IPS-15b (cell line): ENCODE measurements at regions not wholly inside any gene's neighbourhood (a gene's known extent, or its start where the extent isn't known, plus 50 kb on each side); places are given as distances from the start of the nearest gene placed in this dataset.

ENCODE experiments used
- H3K27me3 ChIP-seq: one replicate; pipeline ENCODE4 v1.6.1; 2013; ENCODE audit warnings: low read length; ENCODE audit not compliant: control insufficient read depth, insufficient read depth
- H3K36me3 ChIP-seq: one replicate; pipeline ENCODE4 v1.6.1; 2013; ENCODE audit warnings: low read length; ENCODE audit not compliant: control insufficient read depth, insufficient read depth
- H3K4me1 ChIP-seq: one replicate; pipeline ENCODE4 v1.6.1; 2013; ENCODE audit warnings: mild to moderate bottlenecking, low read length; ENCODE audit not compliant: control insufficient read depth, insufficient read depth
- H3K4me3 ChIP-seq: one replicate; pipeline ENCODE4 v1.5.1; 2013; ENCODE audit warnings: low read depth, low read length
- H3K9ac ChIP-seq: one replicate; pipeline ENCODE4 v1.6.1; 2013; ENCODE audit warnings: low read depth, mild to moderate bottlenecking, low read length
- H3K9me3 ChIP-seq: one replicate; pipeline ENCODE4 v1.6.1; 2013; ENCODE audit warnings: mild to moderate bottlenecking, low read length; ENCODE audit not compliant: control insufficient read depth, insufficient read depth

- Histone ChIP-seq H3K36me3 (no peaks in the 10 kb centered on the region), H3K4me3 (no peak overlapping the region), H3K9me3 (no peaks in the 10 kb centered on the region), H3K9ac (no peak overlapping the region), H3K27me3 (no peaks in the 10 kb centered on the region), H3K4me1 (peaks cover 5% of the 10 kb centered on the region)
Observed at GRCh38 chr13:105030851-105031250, 1504.6 kb downstream of the EFNB2 start.

DNA sequence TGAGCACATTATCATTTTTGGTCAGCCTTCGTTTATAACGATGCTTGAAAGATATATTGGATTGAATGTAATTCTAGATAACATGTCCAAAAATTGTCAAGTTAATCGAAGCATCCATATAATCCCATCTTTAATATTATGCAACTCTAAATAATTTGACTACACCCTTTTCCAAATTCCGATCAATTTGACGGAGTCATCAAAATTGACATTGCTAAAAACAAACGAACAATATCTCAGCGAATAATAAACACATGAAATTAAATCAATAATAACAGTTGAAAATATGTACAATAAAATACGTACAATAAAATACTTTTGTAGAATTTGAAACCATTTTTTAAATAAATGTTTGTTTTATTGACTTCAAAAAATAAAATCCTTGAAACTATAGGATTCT, 1516.4 kb downstream of the EFNB2 start:
- H3K9me3 ChIP-seq = no peaks in the 10 kb centered on the region
- no peak overlapping the region for H3K4me3 ChIP-seq
- H3K36me3 ChIP-seq = no peaks in the 10 kb centered on the region
- peaks cover 5% of the 10 kb centered on the region for H3K4me1 ChIP-seq
- no peaks in the 10 kb centered on the region for H3K27me3 ChIP-seq
- H3K9ac ChIP-seq = no peak overlapping the region

GRCh38 chr13:105016266-105016665, 1519.2 kb downstream of the EFNB2 start:
- H3K4me1 ChIP-seq = peaks cover 5% of the 10 kb centered on the region
- H3K9me3 ChIP-seq = no peaks in the 10 kb centered on the region
- no peaks in the 10 kb centered on the region for H3K36me3 ChIP-seq
- H3K9ac ChIP-seq = no peak overlapping the region
- H3K4me3 ChIP-seq = no peak overlapping the region
- no peaks in the 10 kb centered on the region for H3K27me3 ChIP-seq

DNA sequence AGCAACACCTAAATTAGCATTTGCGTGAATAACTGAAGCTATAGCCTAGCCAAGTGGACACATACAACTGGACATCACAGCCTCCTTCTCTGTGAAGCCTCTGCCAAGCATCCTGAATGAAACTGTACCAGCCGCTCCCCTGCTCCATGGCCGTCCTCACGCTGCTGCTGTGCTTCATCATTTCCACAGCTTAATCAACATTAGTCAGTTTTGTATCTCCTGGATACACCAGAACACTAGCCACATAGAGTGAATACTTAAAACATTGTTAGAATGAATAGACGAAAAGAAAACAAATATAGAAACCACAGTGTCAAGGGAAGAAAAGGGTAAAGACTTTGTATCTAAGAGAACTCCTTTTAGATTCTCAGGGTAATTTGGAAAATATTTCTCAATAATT, 1526.9 kb downstream of the EFNB2 start:
- Histone ChIP-seq H3K9me3 (no peaks in the 10 kb centered on the region), H3K4me1 (no peaks in the 10 kb centered on the region), H3K27me3 (no peaks in the 10 kb centered on the region), H3K9ac (no peak overlapping the region), H3K4me3 (no peak overlapping the region), H3K36me3 (no peaks in the 10 kb centered on the region)

GRCh38 chr13:105007166-105007808, 1528.2 kb downstream of the EFNB2 start:
- no peaks in the 10 kb centered on the region for H3K27me3 ChIP-seq
- no peaks in the 10 kb centered on the region for H3K9me3 ChIP-seq
- no peaks in the 10 kb centered on the region for H3K4me1 ChIP-seq
- no peak overlapping the region for H3K4me3 ChIP-seq
- H3K9ac ChIP-seq = no peak overlapping the region
- no peaks in the 10 kb centered on the region for H3K36me3 ChIP-seq

DNA sequence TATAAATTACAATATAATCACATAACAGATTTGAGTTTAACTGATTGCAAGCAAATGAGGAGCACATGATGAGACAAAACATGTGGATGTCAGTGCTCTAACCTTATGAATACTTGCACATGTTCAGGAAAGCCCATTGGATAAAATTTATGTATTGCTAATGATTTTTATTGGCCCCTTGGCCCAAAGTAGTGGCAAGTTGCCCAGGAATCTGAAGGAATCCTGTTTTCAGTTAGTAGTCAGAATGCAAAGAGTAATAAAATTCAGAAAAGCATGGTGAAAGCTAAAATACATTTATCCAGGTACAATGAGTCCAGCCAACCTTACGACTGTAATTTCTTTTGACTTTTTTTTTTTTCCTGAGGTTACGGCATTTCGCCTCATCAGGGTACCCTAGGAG, 1539.4 kb downstream of the EFNB2 start:
- Histone ChIP-seq H3K4me1 (no peaks in the 10 kb centered on the region), H3K9me3 (no peaks in the 10 kb centered on the region), H3K36me3 (no peaks in the 10 kb centered on the region), H3K9ac (no peak overlapping the region), H3K27me3 (no peaks in the 10 kb centered on the region), H3K4me3 (no peak overlapping the region)

DNA sequence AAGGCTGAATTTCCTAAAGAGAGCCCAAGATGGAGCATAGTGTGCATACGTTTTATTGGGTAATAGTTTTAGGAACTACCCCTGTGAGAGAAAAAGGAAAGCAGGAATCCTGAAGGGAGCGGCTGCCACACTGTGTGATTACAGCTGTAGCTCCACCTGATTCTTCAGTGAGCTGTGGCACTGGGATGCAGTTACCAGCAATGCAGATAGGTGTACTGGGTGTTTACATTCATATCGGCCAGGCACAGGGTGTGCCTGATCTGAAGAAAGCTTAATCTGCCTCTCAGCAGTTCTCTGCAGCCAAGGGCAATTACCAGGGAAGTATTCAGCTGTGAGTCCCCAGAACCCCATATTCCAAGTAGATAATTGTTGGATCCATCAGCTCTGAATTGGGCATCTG, 1541.8 kb downstream of the EFNB2 start:
- Histone ChIP-seq H3K4me3 (no peak overlapping the region), H3K9me3 (no peaks in the 10 kb centered on the region), H3K4me1 (no peaks in the 10 kb centered on the region), H3K36me3 (no peaks in the 10 kb centered on the region), H3K9ac (no peak overlapping the region), H3K27me3 (no peaks in the 10 kb centered on the region)

GRCh38 chr13:104987621-104988020, 1547.8 kb downstream of the EFNB2 start:
- H3K9ac ChIP-seq = no peak overlapping the region
- H3K27me3 ChIP-seq = no peaks in the 10 kb centered on the region
- H3K9me3 ChIP-seq = no peaks in the 10 kb centered on the region
- no peak overlapping the region for H3K4me3 ChIP-seq
- H3K4me1 ChIP-seq = no peaks in the 10 kb centered on the region
- no peaks in the 10 kb centered on the region for H3K36me3 ChIP-seq

DNA sequence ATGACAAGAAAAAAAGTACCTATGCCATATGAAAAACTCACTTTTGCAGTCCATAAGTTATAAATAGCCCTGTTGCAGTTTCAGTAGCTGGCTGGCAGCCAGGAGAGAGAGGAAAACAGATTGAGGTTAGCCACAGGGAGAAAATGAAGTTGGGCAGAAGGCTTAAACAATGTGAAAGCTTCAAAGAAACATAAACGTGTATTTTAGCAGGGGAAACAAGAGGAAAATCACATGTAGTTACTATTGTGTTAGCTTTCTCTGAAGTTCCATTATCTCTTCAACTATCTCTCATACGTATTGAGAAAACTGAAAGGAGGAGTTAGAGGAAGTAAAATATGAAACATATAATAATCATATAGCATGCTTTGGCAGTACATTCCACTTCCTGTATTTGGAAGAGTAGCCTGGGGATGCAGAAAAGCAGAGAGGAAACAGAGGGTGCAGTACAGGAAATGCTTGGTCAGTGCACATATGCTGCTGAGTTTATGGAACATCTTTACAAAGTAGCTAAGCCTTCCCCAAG, 1551.1 kb downstream of the EFNB2 start:
- no peaks in the 10 kb centered on the region for H3K4me1 ChIP-seq
- no peaks in the 10 kb centered on the region for H3K36me3 ChIP-seq
- no peak overlapping the region for H3K9ac ChIP-seq
- H3K9me3 ChIP-seq = no peaks in the 10 kb centered on the region
- no peak overlapping the region for H3K4me3 ChIP-seq
- no peaks in the 10 kb centered on the region for H3K27me3 ChIP-seq

DNA sequence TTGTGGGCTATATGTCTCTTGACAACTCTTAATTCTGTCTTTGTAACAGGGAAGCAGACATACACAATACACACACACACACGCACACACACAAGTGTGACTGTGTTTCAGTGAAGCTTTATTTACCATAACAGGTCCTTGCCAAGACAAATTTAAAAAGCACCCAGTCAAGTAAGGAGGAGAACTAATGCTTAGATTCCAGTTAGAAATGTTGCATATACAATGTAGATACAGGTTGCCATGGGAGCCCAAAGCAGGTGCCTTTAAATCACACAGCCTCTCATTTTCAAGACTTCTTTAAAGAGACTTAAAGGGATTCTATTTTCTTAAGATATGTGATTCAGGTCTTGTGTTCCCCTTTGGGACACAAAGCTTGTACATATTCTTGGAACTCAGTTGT, 1551.9 kb downstream of the EFNB2 start:
- Histone ChIP-seq H3K36me3 (no peaks in the 10 kb centered on the region), H3K4me3 (no peak overlapping the region), H3K9me3 (no peaks in the 10 kb centered on the region), H3K4me1 (no peaks in the 10 kb centered on the region), H3K27me3 (no peaks in the 10 kb centered on the region), H3K9ac (no peak overlapping the region)

GRCh38 chr13:104980586-104980985, 1554.9 kb downstream of the EFNB2 start:
- Histone ChIP-seq H3K36me3 (no peaks in the 10 kb centered on the region), H3K4me3 (no peak overlapping the region), H3K9me3 (no peaks in the 10 kb centered on the region), H3K27me3 (no peaks in the 10 kb centered on the region), H3K4me1 (no peaks in the 10 kb centered on the region), H3K9ac (no peak overlapping the region)

DNA sequence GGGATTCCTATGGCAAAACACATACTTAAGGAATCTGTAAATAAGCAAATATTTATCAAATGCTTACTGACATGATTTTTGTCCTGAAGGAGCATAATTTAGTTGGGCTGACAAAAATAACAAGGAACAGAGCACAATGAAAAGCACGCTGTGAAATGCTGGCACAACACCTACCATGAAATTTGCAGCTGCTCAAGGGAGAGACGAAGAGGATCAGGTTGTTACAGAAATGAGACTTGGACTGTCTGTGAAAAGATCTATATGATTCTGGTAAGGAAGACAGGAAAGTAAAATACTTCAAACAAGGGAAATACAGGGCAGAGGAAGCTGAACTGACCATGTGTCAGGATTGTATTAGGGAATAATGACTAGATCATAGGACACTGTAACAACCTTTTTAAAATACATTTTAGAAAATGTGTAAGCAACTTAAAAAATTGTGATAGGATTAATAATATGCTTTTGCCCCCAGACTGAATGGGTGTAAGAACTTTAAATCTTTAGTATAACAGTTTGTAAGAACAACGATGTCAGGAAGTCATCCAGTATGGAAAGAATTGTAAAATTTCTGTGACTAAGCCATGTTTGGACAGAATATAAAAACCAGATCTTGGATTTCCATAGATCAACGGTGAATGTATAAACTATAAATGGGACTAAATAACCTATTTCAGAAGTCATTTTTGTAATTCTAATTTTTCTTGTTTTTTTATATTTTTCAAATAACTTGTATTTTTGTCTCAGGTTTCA, 1556.0 kb downstream of the EFNB2 start:
- Histone ChIP-seq H3K4me3 (no peak overlapping the region), H3K27me3 (no peaks in the 10 kb centered on the region), H3K9ac (no peak overlapping the region), H3K36me3 (no peaks in the 10 kb centered on the region), H3K4me1 (no peaks in the 10 kb centered on the region), H3K9me3 (no peaks in the 10 kb centered on the region)
